B cell (primary cell): ENCODE measurements at regions not wholly inside any gene's neighbourhood (a gene's known extent, or its start where the extent isn't known, plus 50 kb on each side); places are given as distances from the start of the nearest gene placed in this dataset.

ENCODE experiments used
- ATAC-seq: fragments of 200-7000 bp; cut with Tn5 transposase; one replicate; pipeline ENCODE4 v1.10.0; 2021; ENCODE audit warnings: low read depth, mild to moderate bottlenecking, moderate number of reproducible peaks, moderate library complexity
- CTCF ChIA-PET: fragments of 350-600 bp; sonication (Branson Sonifier 250); formaldehyde crosslinking; loops from one replicate; lab custom pipeline; 2021; ENCODE audit warnings: antibody characterized with exemption, inconsistent platforms; lab: Charles Lee
- POLR2A ChIA-PET: fragments of 350-600 bp; sonication (Branson Sonifier 250); formaldehyde crosslinking; loops from one replicate; lab custom pipeline; 2021; ENCODE audit warnings: antibody characterized with exemption; lab: Charles Lee
- DNase-seq: peaks from one replicate; pipeline ENCODE4 v3.0.0; 2013
- H2AFZ ChIP-seq: 2 replicates; pipeline ENCODE4 v1.6.1; 2012; ENCODE audit warnings: mild to moderate bottlenecking, low read depth, low read length; ENCODE audit not compliant: insufficient read depth, poor library complexity, severe bottlenecking
- H3K27ac ChIP-seq, 2 donors: 1 replicate in 1 of 2; 2 replicates in 1 of 2; pipeline ENCODE4 v1.5.1; 2012 to 2013; ENCODE audit warnings: low read length in 2 of 2, mild to moderate bottlenecking in 2 of 2, moderate library complexity in 1 of 2
- H3K27me3 ChIP-seq, 4 experiments: fragments of 200-600 bp in 1 of 4; sonication (generic) in 1 of 4; replicated peaks in 1 of 4; 1 replicate in 2 of 4; 2 replicates in 2 of 4; pipeline versions ENCODE4 v1.6.1 to v1.7.0; 2013 to 2016; ENCODE audit warnings: low read length in 3 of 4, mild to moderate bottlenecking in 2 of 4, mixed read lengths in 1 of 4, moderate library complexity in 1 of 4; ENCODE audit not compliant: insufficient read depth in 4 of 4, control insufficient read depth in 3 of 4; ENCODE audit errors: control extremely low read depth in 1 of 4
- H3K36me3 ChIP-seq, 2 experiments: replicated peaks in 1 of 2; 1 replicate in 1 of 2; 2 replicates in 1 of 2; pipeline versions ENCODE4 v1.6.1 to v1.7.1; 2013; ENCODE audit warnings: low read length in 1 of 2; ENCODE audit not compliant: insufficient read depth in 2 of 2, control insufficient read depth in 1 of 2; ENCODE audit errors: control extremely low read depth in 1 of 2, extremely low read depth in 1 of 2
- H3K4me1 ChIP-seq, 2 donors: fragments of 200-600 bp in 1 of 2; sonication (generic) in 1 of 2; 1 replicate in 1 of 2; 2 replicates in 1 of 2; pipeline versions ENCODE4 v1.5.1 to v1.6.1; 2013 to 2017; ENCODE audit warnings: low read length in 2 of 2; ENCODE audit not compliant: control insufficient read depth in 2 of 2, insufficient read depth in 2 of 2
- H3K4me2 ChIP-seq: replicated peaks from 2 replicates; pipeline ENCODE3; 2012; ENCODE audit warnings: mild to moderate bottlenecking, low read depth, low read length; ENCODE audit not compliant: poor library complexity, severe bottlenecking
- H3K4me3 ChIP-seq, 5 experiments: fragments of 200-600 bp in 1 of 5; sonication (generic) in 1 of 5; 1 replicate in 3 of 5; 2 replicates in 2 of 5; pipeline versions ENCODE4 v1.5.1 to v1.7.0; 2011 to 2016; ENCODE audit warnings: low read length in 4 of 5, mild to moderate bottlenecking in 4 of 5, low read depth in 2 of 5, control low read depth in 1 of 5, moderate library complexity in 1 of 5; ENCODE audit not compliant: insufficient read depth in 1 of 5; ENCODE audit errors: control extremely low read depth in 1 of 5, extremely low read depth in 1 of 5
- H3K79me2 ChIP-seq: fragments of 200-600 bp; sonication (generic); one replicate; pipeline ENCODE4 v1.6.0; 2016; ENCODE audit warnings: low read length; ENCODE audit not compliant: control insufficient read depth, insufficient read depth
- H3K9ac ChIP-seq: fragments of 200-600 bp; sonication (generic); 2 replicates; pipeline ENCODE4 v1.6.1; 2017; ENCODE audit warnings: mild to moderate bottlenecking, low read length, moderate library complexity
- H3K9me3 ChIP-seq, 3 donors: one replicate each; pipeline versions ENCODE4 v1.6.1 to v1.7.1; 2013; ENCODE audit warnings: low read length in 2 of 3; ENCODE audit not compliant: control insufficient read depth in 2 of 3, insufficient read depth in 1 of 3; ENCODE audit errors: control extremely low read depth in 1 of 3
- H4K20me1 ChIP-seq: 2 replicates; pipeline ENCODE4 v1.6.0; 2012; ENCODE audit warnings: mild to moderate bottlenecking, low read length; ENCODE audit not compliant: insufficient read depth, control insufficient read depth, poor library complexity, severe bottlenecking
- H3K27ac Mint-ChIP-seq: one replicate; pipeline ENCODE4 v1.8.0; 2021; ENCODE audit warnings: mixed read lengths
- H3K27me3 Mint-ChIP-seq: one replicate; pipeline ENCODE4 v1.8.0; 2021; ENCODE audit warnings: mixed read lengths
- H3K4me1 Mint-ChIP-seq: one replicate; pipeline ENCODE4 v1.8.0; 2021; ENCODE audit warnings: mixed read lengths
- H3K4me3 Mint-ChIP-seq: one replicate; pipeline ENCODE4 v1.8.0; 2021; ENCODE audit warnings: mixed read lengths
- H3K9me3 Mint-ChIP-seq: one replicate; pipeline ENCODE4 v1.8.0; 2022; ENCODE audit warnings: mixed read lengths; ENCODE audit not compliant: insufficient read depth
- CTCF ChIP-seq: fragments of 200-600 bp; IDR thresholded peaks from one replicate; pipeline ENCODE4 v1.8.0; 2022; ENCODE audit warnings: antibody characterized with exemption, mild to moderate bottlenecking
- EZH2 ChIP-seq: IDR thresholded peaks from 2 replicates; pipeline ENCODE4 v1.6.1; 2012; ENCODE audit warnings: borderline replicate concordance, low read depth, mild to moderate bottlenecking, moderate library complexity, low read length; ENCODE audit not compliant: insufficient read depth, poor library complexity, severe bottlenecking
- WGBS: methylation state at CpG from one replicate; pipeline ENCODE4 v1.1.5; 2013; ENCODE audit warnings: missing lambda C conversion rate; ENCODE audit not compliant: insufficient coverage; 5-methylcytosine and 5-hydroxymethylcytosine counted together
- intact Hi-C: fragments of 100-400 bp; cut with micrococcal nuclease; formaldehyde crosslinking; loops from one replicate; pipeline ENCODE4 v1.10.0; 2022

DNA sequence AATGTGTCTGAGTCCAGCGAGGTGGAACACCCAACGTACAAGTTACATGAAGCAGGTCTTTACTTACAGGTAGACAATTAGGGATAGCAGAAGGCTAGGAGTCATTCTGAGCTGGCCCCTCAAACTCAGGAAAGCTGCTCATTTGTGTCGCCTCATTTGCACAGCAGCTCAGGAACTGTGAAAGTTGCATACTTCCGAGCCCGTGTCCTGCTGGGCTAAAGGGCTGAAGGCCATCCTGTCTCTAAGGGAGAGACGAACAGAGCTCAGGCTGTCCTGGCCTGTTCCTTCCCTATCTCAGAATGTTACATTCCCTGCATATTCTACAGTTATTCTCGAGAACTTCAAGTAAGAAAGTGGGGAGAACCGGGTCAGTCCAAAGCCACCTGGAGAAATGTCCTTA is 99.0 kb downstream of the FAM124B start:
- Mint-ChIP-seq H3K27ac (no peak overlapping the region), H3K4me1 (no peaks in the 10 kb centered on the region), H3K9me3 (no peaks in the 10 kb centered on the region), H3K4me3 (no peak overlapping the region), H3K27me3 (peaks cover 5% of the 10 kb centered on the region)
- ChIA-PET CTCF (no interaction called here), POLR2A (no interaction called here)
- ATAC-seq (no peak), DNase-seq (no peak)
- Histone ChIP-seq H3K4me3 (no peak overlapping the region), H3K4me2 (no peak overlapping the region), H3K27me3 (no peaks in the 10 kb centered on the region), H2AFZ (no peak overlapping the region), H3K4me1 (no peaks in the 10 kb centered on the region), H3K27ac (no peak overlapping the region), H4K20me1 (no peaks in the 10 kb centered on the region), H3K9me3 (no peaks in the 10 kb centered on the region), H3K9ac (no peak overlapping the region), H3K36me3 (no peaks in the 10 kb centered on the region), H3K79me2 (no peaks in the 10 kb centered on the region)
- 95% methylated on average over 5 of the region's 8 CpGs for WGBS
- intact Hi-C loops, result no loop called here
- TF ChIP-seq EZH2 (no peak), CTCF (no peak)

- Histone ChIP-seq H3K27ac (no peak overlapping the region), H3K9me3 (peaks cover 0 to 1% (median 0%) of the 10 kb centered on the region in 3 donors), H3K4me3 (no peak overlapping the region), H3K4me2 (no peak overlapping the region), H3K79me2 (no peaks in the 10 kb centered on the region), H4K20me1 (no peaks in the 10 kb centered on the region), H3K9ac (no peak overlapping the region), H3K4me1 (no peaks in the 10 kb centered on the region), H3K27me3 (peaks cover 0 to 14% (median 5%) of the 10 kb centered on the region in 4 experiments), H2AFZ (no peak overlapping the region), H3K36me3 (no peaks in the 10 kb centered on the region)
- intact Hi-C loops, result no loop called here
- H3K4me3 Mint-ChIP-seq, result no peak overlapping the region
- no peak overlapping the region for H3K27ac Mint-ChIP-seq
- ATAC-seq (no peak), DNase-seq (no peak)
- WGBS, result 100% methylated on average over 3 of the region's 6 CpGs
- H3K9me3 Mint-ChIP-seq, result no peaks in the 10 kb centered on the region
- no peaks in the 10 kb centered on the region for H3K4me1 Mint-ChIP-seq
- no peak for TF ChIP-seq EZH2
- TF ChIP-seq CTCF, result no peak
- peaks cover 51% of the 10 kb centered on the region for H3K27me3 Mint-ChIP-seq
- ChIA-PET CTCF (interaction anchor here (2.3 to 2.7 kb wide), 2 partner anchors 11 to 323 kb away, joined by 7 to 16 read pairs; no protein-coding TSS in a partner anchor), POLR2A (no interaction called here)
These were observed 107.9 kb downstream of the FAM124B start for GRCh38 chr2:224293976-224294375.
